GM18867 (cell line): ENCODE measurements at regions not wholly inside any gene's neighbourhood (a gene's known extent, or its start where the extent isn't known, plus 50 kb on each side); places are given as distances from the start of the nearest gene placed in this dataset.

Experiments used
- ATAC-seq: cut with Tn5 transposase; IDR thresholded peaks from one replicate; pipeline ENCODE4 v1.9.1; 2021; ENCODE audit warnings: mild to moderate bottlenecking, moderate library complexity; ENCODE audit not compliant: unreplicated experiment

- no peak for ATAC-seq
Measured at GRCh38 chr2:180325416-180326120, 318.5 kb upstream of the CWC22 start.

GRCh38 chr2:180324182-180324581 is 317.1 kb upstream of the CWC22 start:
- ATAC-seq = no peak

DNA sequence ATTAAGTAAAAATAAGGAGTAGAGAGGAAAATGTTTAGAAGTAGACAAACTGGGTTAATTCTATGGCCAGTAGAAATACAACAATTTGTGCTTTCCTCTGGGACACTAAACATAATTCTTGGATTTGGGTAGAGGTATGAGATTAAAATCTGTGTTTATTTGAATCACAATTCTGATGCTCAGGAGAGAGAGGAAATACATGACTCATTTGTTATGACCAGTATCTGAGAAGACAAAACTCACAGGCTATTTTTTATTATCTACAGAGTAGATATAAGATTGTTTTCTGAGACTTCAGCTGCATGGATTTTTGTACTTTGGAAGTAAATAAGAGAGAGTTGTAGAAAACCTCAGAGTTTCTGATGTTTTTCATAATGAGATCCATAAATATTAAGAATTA is 315.7 kb upstream of the CWC22 start:
- ATAC-seq = no peak

DNA sequence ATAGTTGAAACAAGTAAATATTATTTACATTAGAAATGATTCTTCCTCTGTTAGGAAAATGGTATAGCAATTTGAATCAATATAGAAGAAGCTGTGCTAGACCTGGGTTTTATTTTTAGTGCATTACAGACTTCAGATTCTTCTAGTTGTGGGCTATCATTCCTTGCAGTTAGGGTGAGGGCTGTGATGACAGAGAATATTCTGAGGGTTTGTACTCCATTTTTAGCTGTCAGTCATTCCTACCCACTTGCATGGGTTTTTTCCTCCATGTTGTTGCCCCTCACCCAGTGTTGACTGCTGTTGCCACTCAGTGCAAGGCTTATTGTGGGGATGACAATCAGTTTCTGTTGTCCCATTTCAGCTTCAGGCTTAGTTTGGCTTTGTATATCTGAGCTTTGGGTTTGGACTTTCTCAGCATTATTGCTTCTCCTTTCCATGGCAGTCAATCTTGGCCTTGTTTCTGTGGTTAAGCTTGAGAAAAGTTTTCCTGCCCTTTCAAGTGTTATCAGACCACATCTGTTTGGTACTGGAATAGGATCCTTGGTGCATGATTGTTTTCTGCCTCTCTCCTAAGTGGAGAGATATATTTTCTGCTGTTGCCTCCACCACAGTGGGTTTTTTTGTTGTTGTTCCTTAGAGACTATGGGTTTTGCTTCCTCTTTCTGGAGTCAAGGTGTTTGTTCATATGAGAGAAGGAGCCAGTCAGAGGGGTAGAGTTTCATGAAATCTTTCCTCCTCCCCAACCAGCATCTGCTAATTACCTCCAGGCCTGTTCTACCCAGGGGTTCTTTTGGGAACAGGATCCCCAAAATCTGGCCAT is 312.7 kb upstream of the CWC22 start:
- ATAC-seq = peak; percentile 84

GRCh38 chr2:180314086-180314485 is 307.0 kb upstream of the CWC22 start:
- ATAC-seq = no peak

GRCh38 chr2:180312542-180312941 is 305.4 kb upstream of the CWC22 start:
- no peak for ATAC-seq

DNA sequence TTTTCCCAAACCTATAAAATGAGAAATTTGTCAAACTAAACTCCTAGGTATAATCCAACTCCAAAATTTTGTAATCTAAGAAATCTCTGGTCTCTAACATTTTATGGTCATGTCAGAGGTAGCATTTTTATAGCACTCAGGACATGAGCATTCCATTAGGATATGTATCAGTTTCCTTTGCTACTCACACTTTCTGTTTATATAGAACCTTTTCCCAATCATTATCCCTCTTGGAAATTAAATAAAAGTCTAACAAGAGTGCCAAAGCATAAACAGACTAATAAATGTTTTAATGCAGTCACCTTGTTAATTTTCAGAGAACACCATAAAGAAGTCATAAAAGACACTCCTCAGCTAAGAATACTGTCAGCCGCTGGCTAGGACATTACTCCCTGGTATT is 300.0 kb upstream of the CWC22 start:
- no peak for ATAC-seq

- ATAC-seq = no peak
Measured at GRCh38 chr2:180306346-180306745, 299.2 kb upstream of the CWC22 start.

GRCh38 chr2:180291552-180292421 is 284.7 kb upstream of the CWC22 start:
- ATAC-seq = no peak

GRCh38 chr2:180291060-180291459 is 284.0 kb upstream of the CWC22 start:
- ATAC-seq = no peak

GRCh38 chr2:180289627-180290026 is 282.5 kb upstream of the CWC22 start:
- no peak for ATAC-seq

GRCh38 chr2:180279581-180279980 is 272.5 kb upstream of the CWC22 start:
- ATAC-seq = no peak

DNA sequence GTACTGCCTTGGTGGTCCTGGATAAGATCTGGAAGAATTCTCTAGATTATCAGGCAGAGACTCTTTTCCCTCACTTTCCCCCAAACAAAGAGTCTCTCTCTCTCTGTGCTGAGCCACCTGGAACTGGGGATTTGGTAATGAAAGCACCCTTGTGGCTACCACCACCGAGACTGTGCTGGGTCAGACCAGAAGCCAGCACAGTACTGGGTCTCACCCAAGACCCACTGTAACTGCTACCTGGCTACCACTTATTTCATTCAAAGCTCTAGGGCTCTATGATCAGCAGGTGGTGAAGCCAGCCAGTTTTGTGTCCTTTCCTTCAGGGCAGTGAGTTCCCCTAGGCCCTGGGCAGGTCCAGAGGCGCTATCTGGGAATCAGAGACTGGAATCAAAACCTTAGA is 269.6 kb upstream of the CWC22 start:
- ATAC-seq = no peak

DNA sequence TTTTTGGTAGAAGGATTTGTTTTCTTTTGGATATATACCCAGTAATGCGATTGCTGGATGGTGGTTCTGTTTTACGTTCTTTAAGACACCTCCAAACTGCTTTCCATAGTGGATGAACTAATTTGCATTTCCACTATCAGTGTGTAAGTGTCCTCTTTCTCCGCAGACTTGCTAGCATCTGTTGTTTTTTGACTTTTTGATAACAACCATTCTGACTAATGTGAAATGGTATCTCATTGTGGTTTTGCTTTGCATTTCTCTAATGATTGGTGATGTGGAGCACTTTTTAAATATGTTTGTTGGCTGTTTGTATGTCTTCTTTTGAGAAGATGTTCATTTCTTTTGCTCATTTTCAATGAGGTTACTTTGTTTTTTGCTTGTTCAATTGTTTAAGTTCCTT is 260.9 kb upstream of the CWC22 start:
- no peak for ATAC-seq

- no peak for ATAC-seq
Measured at GRCh38 chr2:180261976-180262375, 254.9 kb upstream of the CWC22 start.

GRCh38 chr2:180258579-180258978 is 251.5 kb upstream of the CWC22 start:
- ATAC-seq = no peak

DNA sequence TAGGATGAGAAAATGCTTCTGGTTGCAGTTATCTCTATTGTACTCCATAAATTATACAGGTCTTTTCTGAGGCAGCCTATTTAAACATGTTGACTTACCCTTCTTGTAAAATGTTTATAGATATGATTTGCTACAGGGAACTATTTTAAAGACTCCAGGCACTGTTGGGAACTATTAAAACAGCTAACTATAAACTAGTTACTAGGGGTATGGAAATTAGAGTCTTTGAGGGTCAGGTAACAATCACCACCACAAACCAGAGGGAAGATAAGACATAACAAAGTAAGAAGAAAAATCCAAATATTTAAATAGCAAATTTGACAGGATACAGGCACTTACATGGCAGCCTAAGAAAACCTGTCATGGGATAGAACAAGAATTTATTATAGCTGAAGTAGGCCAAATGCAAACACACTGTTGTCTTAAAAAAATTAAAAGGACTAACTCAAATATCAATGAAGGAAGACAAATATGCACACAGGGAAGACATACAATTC is 251.0 kb upstream of the CWC22 start:
- no peak for ATAC-seq

- ATAC-seq = no peak
Measured at GRCh38 chr2:180257247-180257646, 250.2 kb upstream of the CWC22 start.

- ATAC-seq = no peak
Measured at GRCh38 chr2:180255981-180256380, 248.9 kb upstream of the CWC22 start.

GRCh38 chr2:180254872-180255271 is 247.8 kb upstream of the CWC22 start:
- ATAC-seq = no peak

GRCh38 chr2:180247658-180248057 is 240.6 kb upstream of the CWC22 start:
- no peak for ATAC-seq
